Daoy (cell line): ENCODE measurements at regions not wholly inside any gene's neighbourhood (a gene's known extent, or its start where the extent isn't known, plus 50 kb on each side); places are given as distances from the start of the nearest gene placed in this dataset.

ENCODE experiments used
- DNase-seq: peaks from one replicate; pipeline ENCODE4 v3.0.0-alpha.2; 2015; ENCODE audit warnings: low read depth

GRCh38 chr1:204736836-204737235, 51.3 kb upstream of the LRRN2 start:
- no peak for DNase-seq

GRCh38 chr1:204738506-204738905, 53.0 kb upstream of the LRRN2 start:
- DNase-seq = no peak

- DNase-seq = no peak
Observed at GRCh38 chr1:204740354-204740753, 54.8 kb upstream of the LRRN2 start.

- DNase-seq = no peak
Observed at GRCh38 chr1:204741440-204741839, 55.9 kb upstream of the LRRN2 start.

GRCh38 chr1:204742676-204743251, 57.2 kb upstream of the LRRN2 start:
- no peak for DNase-seq

GRCh38 chr1:204744107-204744779, 58.7 kb upstream of the LRRN2 start:
- DNase-seq = no peak

- DNase-seq = peak; percentile 44
Observed at GRCh38 chr1:204746838-204747442, 61.4 kb upstream of the LRRN2 start.

- DNase-seq = no peak
Observed at GRCh38 chr1:204751480-204751879, 65.9 kb upstream of the LRRN2 start.

GRCh38 chr1:204751883-204752687, 66.5 kb upstream of the LRRN2 start:
- peak; percentile 47 for DNase-seq

- DNase-seq = no peak
Observed at GRCh38 chr1:204752688-204753040, 67.1 kb upstream of the LRRN2 start.

GRCh38 chr1:204754821-204755220, 69.3 kb upstream of the LRRN2 start:
- DNase-seq = no peak

GRCh38 chr1:204756349-204756748, 70.8 kb upstream of the LRRN2 start:
- no peak for DNase-seq

GRCh38 chr1:204756811-204757210, 71.3 kb upstream of the LRRN2 start:
- DNase-seq = no peak

GRCh38 chr1:204758601-204759000, 73.1 kb upstream of the LRRN2 start:
- DNase-seq = no peak

GRCh38 chr1:204760350-204760749, 74.8 kb upstream of the LRRN2 start:
- no peak for DNase-seq

GRCh38 chr1:204760757-204761156, 75.2 kb upstream of the LRRN2 start:
- no peak for DNase-seq

GRCh38 chr1:204763773-204764427, 78.4 kb upstream of the LRRN2 start:
- DNase-seq = peak; percentile 90

- DNase-seq = no peak
Observed at GRCh38 chr1:204769997-204770396, 84.5 kb upstream of the LRRN2 start.

GRCh38 chr1:204771358-204771757, 85.8 kb upstream of the LRRN2 start:
- DNase-seq = no peak

GRCh38 chr1:204773246-204773645, 87.7 kb upstream of the LRRN2 start:
- no peak for DNase-seq

GRCh38 chr1:204775546-204775945, 90.0 kb upstream of the LRRN2 start:
- no peak for DNase-seq

- peak; percentile 53 for DNase-seq
Observed at GRCh38 chr1:204777591-204777990, 92.1 kb upstream of the LRRN2 start.
